NAMALWA (cell line): ENCODE measurements at regions not wholly inside any gene's neighbourhood (a gene's known extent, or its start where the extent isn't known, plus 50 kb on each side); places are given as distances from the start of the nearest gene placed in this dataset.
"Not testable (repeated sequence)": the region's sequence is repeated elsewhere in the genome, so short reads cannot be mapped to it uniquely, and the experiment has no call there.

ENCODE experiments used
- DNase-seq: peaks from one replicate; pipeline ENCODE4 v3.0.0-alpha.2; 2015; ENCODE audit warnings: low spot score

GRCh38 chr13:61670384-61671161 is 254.9 kb upstream of the PCDH20 start:
- DNase-seq, result no peak

GRCh38 chr13:61664801-61665705 is 249.4 kb upstream of the PCDH20 start:
- DNase-seq, result no peak

GRCh38 chr13:61654481-61654880 is 238.8 kb upstream of the PCDH20 start:
- DNase-seq, result no peak

- DNase-seq, result no peak
Observed at GRCh38 chr13:61648547-61648946, 232.9 kb upstream of the PCDH20 start.

GRCh38 chr13:61612192-61612591 is 196.5 kb upstream of the PCDH20 start:
- no peak for DNase-seq

- no peak for DNase-seq
Observed at GRCh38 chr13:61608138-61608537, 192.5 kb upstream of the PCDH20 start.

- DNase-seq, result no peak
Observed at GRCh38 chr13:61600360-61601033, 184.8 kb upstream of the PCDH20 start.

- DNase-seq, result no peak
Observed at GRCh38 chr13:61592489-61592888, 176.8 kb upstream of the PCDH20 start.

- DNase-seq, result no peak
Observed at GRCh38 chr13:61575973-61576372, 160.3 kb upstream of the PCDH20 start.

- DNase-seq, result no peak
Observed at GRCh38 chr13:61563645-61564044, 148.0 kb upstream of the PCDH20 start.

GRCh38 chr13:61546911-61547310 is 131.3 kb upstream of the PCDH20 start:
- no peak for DNase-seq

- DNase-seq, result no peak
Observed at GRCh38 chr13:61546413-61546812, 130.8 kb upstream of the PCDH20 start.

GRCh38 chr13:61536433-61536832 is 120.8 kb upstream of the PCDH20 start:
- no peak for DNase-seq

GRCh38 chr13:61531383-61532065 is 115.9 kb upstream of the PCDH20 start:
- DNase-seq, result peak; percentile 41

GRCh38 chr13:61519214-61519613 is 103.6 kb upstream of the PCDH20 start:
- not testable (repeated sequence) for DNase-seq

- no peak for DNase-seq
Observed at GRCh38 chr13:61508936-61509335, 93.3 kb upstream of the PCDH20 start.

GRCh38 chr13:61500176-61500575 is 84.5 kb upstream of the PCDH20 start:
- no peak for DNase-seq

- DNase-seq, result no peak
Observed at GRCh38 chr13:61495648-61496047, 80.0 kb upstream of the PCDH20 start.

- DNase-seq, result not testable (repeated sequence)
Observed at GRCh38 chr13:61493556-61493955, 77.9 kb upstream of the PCDH20 start.

- no peak for DNase-seq
Observed at GRCh38 chr13:61486496-61486895, 70.8 kb upstream of the PCDH20 start.

- no peak for DNase-seq
Observed at GRCh38 chr13:61485128-61485765, 69.6 kb upstream of the PCDH20 start.
